ENCODE measurements at regions not wholly inside any gene's neighbourhood (a gene's known extent, or its start where the extent isn't known, plus 50 kb on each side); places are given as distances from the start of the nearest gene placed in this dataset.
A peak's percentile ranks its signal among the peaks of the same experiment; 100 is the strongest.
"Not testable (repeated sequence)": the region's sequence is repeated elsewhere in the genome, so short reads cannot be mapped to it uniquely, and the experiment has no call there.

- no peaks in the 10 kb centered on the region for H3K4me1 Mint-ChIP-seq
- H3K27ac Mint-ChIP-seq: no peak overlapping the region
- no peaks in the 10 kb centered on the region for H3K27me3 Mint-ChIP-seq
- no peaks in the 10 kb centered on the region for H3K36me3 Mint-ChIP-seq
- H3K9me3 Mint-ChIP-seq: peaks cover 0 to 4% (median 0%) of the 10 kb centered on the region in 3 donors
- H3K4me3 Mint-ChIP-seq: no peak overlapping the region
These were observed 256.2 kb downstream of the TAFA4 start for GRCh38 chr3:68676136-68676535.

- no peaks in the 10 kb centered on the region for H3K9me3 Mint-ChIP-seq
- no peak overlapping the region for H3K4me3 Mint-ChIP-seq
- no peak overlapping the region for H3K27ac Mint-ChIP-seq
- no peaks in the 10 kb centered on the region for H3K27me3 Mint-ChIP-seq
- H3K4me1 Mint-ChIP-seq: no peaks in the 10 kb centered on the region
- no peaks in the 10 kb centered on the region for H3K36me3 Mint-ChIP-seq
These were observed 265.0 kb downstream of the TAFA4 start for GRCh38 chr3:68667346-68667745.

- Mint-ChIP-seq H3K36me3 (no peaks in the 10 kb centered on the region), H3K4me3 (no peak overlapping the region), H3K27ac (no peak overlapping the region), H3K4me1 (no peaks in the 10 kb centered on the region), H3K27me3 (no peaks in the 10 kb centered on the region), H3K9me3 (no peaks in the 10 kb centered on the region)
These were observed 265.8 kb downstream of the TAFA4 start for GRCh38 chr3:68666429-68667136.

- H3K27me3 Mint-ChIP-seq: no peaks in the 10 kb centered on the region
- H3K36me3 Mint-ChIP-seq: no peaks in the 10 kb centered on the region
- no peak overlapping the region for H3K4me3 Mint-ChIP-seq
- no peak overlapping the region for H3K27ac Mint-ChIP-seq
- H3K4me1 Mint-ChIP-seq: no peaks in the 10 kb centered on the region
- H3K9me3 Mint-ChIP-seq: no peaks in the 10 kb centered on the region
These were observed 268.1 kb downstream of the TAFA4 start for GRCh38 chr3:68664276-68664675.

- Mint-ChIP-seq H3K4me3 (no peak overlapping the region), H3K27ac (no peak overlapping the region), H3K4me1 (no peaks in the 10 kb centered on the region), H3K9me3 (peaks cover 0 to 2% (median 0%) of the 10 kb centered on the region in 3 donors), H3K27me3 (no peaks in the 10 kb centered on the region), H3K36me3 (no peaks in the 10 kb centered on the region)
These were observed 270.2 kb downstream of the TAFA4 start for GRCh38 chr3:68662176-68662575.

GRCh38 chr3:68650657-68651056, 281.7 kb downstream of the TAFA4 start:
- not testable (repeated sequence) for H3K27ac Mint-ChIP-seq, H3K36me3 Mint-ChIP-seq, H3K4me1 Mint-ChIP-seq, H3K4me3 Mint-ChIP-seq, H3K27me3 Mint-ChIP-seq
- H3K9me3 Mint-ChIP-seq: peaks cover 0 to 12% (median 3%) of the 10 kb centered on the region in 3 donors

- Mint-ChIP-seq H3K9me3 (peaks cover 0 to 12% (median 0%) of the 10 kb centered on the region in 3 donors), H3K36me3 (no peaks in the 10 kb centered on the region), H3K27ac (no peak overlapping the region), H3K4me3 (no peak overlapping the region), H3K4me1 (no peaks in the 10 kb centered on the region), H3K27me3 (no peaks in the 10 kb centered on the region)
These were observed 283.9 kb downstream of the TAFA4 start for GRCh38 chr3:68648494-68648893.

- no peaks in the 10 kb centered on the region for H3K36me3 Mint-ChIP-seq
- H3K4me1 Mint-ChIP-seq: no peaks in the 10 kb centered on the region
These were observed 300.3 kb downstream of the TAFA4 start for GRCh38 chr3:68631850-68632545.

GRCh38 chr3:68620211-68620610, 312.1 kb downstream of the TAFA4 start:
- Mint-ChIP-seq H3K27me3 (no peaks in the 10 kb centered on the region), H3K4me1 (no peaks in the 10 kb centered on the region), H3K4me3 (no peak overlapping the region), H3K36me3 (no peaks in the 10 kb centered on the region), H3K9me3 (peaks cover 3 to 12% (median 3%) of the 10 kb centered on the region in 3 donors), H3K27ac (peak overlapping the region in 1 of 3 donors; percentile 0)

More at GRCh38 chr3:68631850-68632545, 300.3 kb downstream of the TAFA4 start:
- Mint-ChIP-seq H3K27me3 (no peaks in the 10 kb centered on the region), H3K4me3 (no peak overlapping the region), H3K9me3 (peaks cover 0 to 11% (median 0%) of the 10 kb centered on the region in 3 donors), H3K27ac (no peak overlapping the region)

GRCh38 chr3:68614087-68614486, 318.3 kb downstream of the TAFA4 start:
- Mint-ChIP-seq H3K27ac (no peak overlapping the region), H3K9me3 (peaks cover 5 to 18% (median 17%) of the 10 kb centered on the region in 3 donors), H3K36me3 (no peaks in the 10 kb centered on the region), H3K4me3 (no peak overlapping the region), H3K27me3 (no peaks in the 10 kb centered on the region), H3K4me1 (no peaks in the 10 kb centered on the region)

GRCh38 chr3:68571321-68571720, 361.0 kb downstream of the TAFA4 start:
- Mint-ChIP-seq H3K27ac (no peak overlapping the region), H3K4me1 (peaks cover 0 to 3% (median 0%) of the 10 kb centered on the region in 3 donors), H3K9me3 (peaks cover 0 to 6% (median 1%) of the 10 kb centered on the region in 3 donors), H3K4me3 (no peak overlapping the region), H3K36me3 (peaks cover 3% of the 10 kb centered on the region), H3K27me3 (no peaks in the 10 kb centered on the region)

- Mint-ChIP-seq H3K4me3 (no peak overlapping the region), H3K36me3 (no peaks in the 10 kb centered on the region), H3K4me1 (no peaks in the 10 kb centered on the region), H3K9me3 (peaks cover under 1 to 9% (median 6%) of the 10 kb centered on the region in 3 donors), H3K27ac (no peak overlapping the region), H3K27me3 (no peaks in the 10 kb centered on the region)
These were observed 371.6 kb downstream of the TAFA4 start for GRCh38 chr3:68560728-68561127.

- no peak overlapping the region for H3K4me3 Mint-ChIP-seq
- H3K36me3 Mint-ChIP-seq: no peaks in the 10 kb centered on the region
- no peaks in the 10 kb centered on the region for H3K27me3 Mint-ChIP-seq
- H3K4me1 Mint-ChIP-seq: no peaks in the 10 kb centered on the region
- no peak overlapping the region for H3K27ac Mint-ChIP-seq
- H3K9me3 Mint-ChIP-seq: peaks cover 1 to 9% (median 5%) of the 10 kb centered on the region in 3 donors
These were observed 396.6 kb downstream of the TAFA4 start for GRCh38 chr3:68535782-68536181.

GRCh38 chr3:68523330-68523729, 409.0 kb downstream of the TAFA4 start:
- Mint-ChIP-seq H3K9me3 (peaks cover 2 to 10% (median 4%) of the 10 kb centered on the region in 3 donors), H3K4me1 (no peaks in the 10 kb centered on the region), H3K4me3 (no peak overlapping the region), H3K27ac (no peak overlapping the region), H3K36me3 (peaks cover 3% of the 10 kb centered on the region), H3K27me3 (no peaks in the 10 kb centered on the region)

GRCh38 chr3:68515237-68515636, 417.1 kb downstream of the TAFA4 start:
- Mint-ChIP-seq H3K9me3 (peaks cover 2 to 3% (median 3%) of the 10 kb centered on the region in 3 donors), H3K36me3 (peaks cover 2% of the 10 kb centered on the region), H3K4me1 (no peaks in the 10 kb centered on the region), H3K27me3 (no peaks in the 10 kb centered on the region), H3K4me3 (no peak overlapping the region), H3K27ac (no peak overlapping the region)

GRCh38 chr3:68504201-68504600, 428.1 kb downstream of the TAFA4 start:
- no peaks in the 10 kb centered on the region for H3K36me3 Mint-ChIP-seq
- H3K4me3 Mint-ChIP-seq: no peak overlapping the region
- no peak overlapping the region for H3K27ac Mint-ChIP-seq
- peaks cover 2 to 19% (median 5%) of the 10 kb centered on the region in 3 donors for H3K9me3 Mint-ChIP-seq
- no peaks in the 10 kb centered on the region for H3K4me1 Mint-ChIP-seq
- H3K27me3 Mint-ChIP-seq: no peaks in the 10 kb centered on the region

All from IgD-negative memory B cell (primary cell).